Suprapubic skin (tissue), 4 donors: ENCODE measurements at regions not wholly inside any gene's neighbourhood (a gene's known extent, or its start where the extent isn't known, plus 50 kb on each side); places are given as distances from the start of the nearest gene placed in this dataset.

ENCODE experiments used
- DNase-seq, 2 donors: peaks; one replicate each; pipeline ENCODE4 v3.0.0-alpha.2; 2019; ENCODE audit warnings: low spot score in 2 of 2
- H3K27ac ChIP-seq: fragments of 200-600 bp; sonication (generic); one replicate; pipeline ENCODE4 v1.5.1; 2019
- H3K27me3 ChIP-seq: fragments of 200-600 bp; sonication (generic); one replicate; pipeline ENCODE4 v1.5.1; 2019
- H3K36me3 ChIP-seq: fragments of 200-600 bp; sonication (generic); one replicate; pipeline ENCODE4 v1.5.1; 2019
- H3K4me1 ChIP-seq: fragments of 200-600 bp; sonication (generic); one replicate; pipeline ENCODE4 v1.5.1; 2019
- H3K4me3 ChIP-seq: fragments of 200-600 bp; sonication (generic); one replicate; pipeline ENCODE4 v1.5.1; 2019; ENCODE audit warnings: mild to moderate bottlenecking
- H3K9me3 ChIP-seq: fragments of 200-600 bp; sonication (generic); one replicate; pipeline ENCODE4 v1.5.1; 2019
- EP300 ChIP-seq: sonication (generic); formaldehyde crosslinking; IDR thresholded peaks from one replicate; pipeline ENCODE4 v1.6.1; 2017; ENCODE audit warnings: antibody characterized with exemption
- POLR2A ChIP-seq, 2 donors: fragments of 450-650 bp; IDR thresholded peaks; one replicate each; pipeline ENCODE4 v1.6.1; 2017; ENCODE audit warnings: antibody characterized with exemption in 2 of 2, mild to moderate bottlenecking in 2 of 2, moderate library complexity in 2 of 2
- POLR2AphosphoS5 ChIP-seq, 3 donors: sonication (generic); formaldehyde crosslinking; IDR thresholded peaks; one replicate each; pipeline ENCODE4 v1.6.1; 2017; ENCODE audit warnings: antibody characterized with exemption in 3 of 3
- WGBS: methylation state at CpG from one replicate; pipeline ENCODE4 v1.1.5; 2018; 5-methylcytosine and 5-hydroxymethylcytosine counted together
- TF ChIP-seq, protein P1 (sequence below), 2 donors: fragments of 200-600 bp in 1 of 2; fragments of 450-650 bp in 1 of 2; sonication (generic) in 1 of 2; IDR thresholded peaks; one replicate each; pipeline ENCODE4 v1.5.1; 2016 to 2019; ENCODE audit warnings: antibody characterized with exemption in 2 of 2, mild to moderate bottlenecking in 1 of 2, moderate library complexity in 1 of 2

DNA sequence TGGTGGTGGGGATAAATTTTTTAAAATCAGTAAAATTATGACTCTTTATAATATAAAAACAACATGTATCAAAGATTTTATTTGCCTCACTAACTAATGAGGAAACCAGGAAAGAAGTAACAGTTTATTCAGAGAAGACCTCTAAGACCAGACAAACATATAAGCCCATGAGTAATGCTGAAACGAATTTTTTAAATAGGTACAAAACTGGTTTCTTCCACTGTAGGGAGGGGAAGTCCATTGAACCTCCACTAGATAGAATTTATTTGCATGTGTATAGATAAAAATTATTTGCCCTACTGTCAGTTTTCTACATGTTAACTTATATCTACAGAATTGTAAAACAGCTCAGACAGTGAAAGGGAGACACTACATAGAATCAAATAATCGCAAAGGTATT, 86.8 kb downstream of the ZC3H11B start:
- Histone ChIP-seq H3K9me3 (no peaks in the 10 kb centered on the region), H3K36me3 (no peaks in the 10 kb centered on the region), H3K4me3 (no peak overlapping the region), H3K27me3 (no peaks in the 10 kb centered on the region), H3K4me1 (no peaks in the 10 kb centered on the region), H3K27ac (no peak overlapping the region)
- DNase-seq: no peak
- TF ChIP-seq POLR2AphosphoS5 (IDR thresholded peaks at IDR 0.05): no peak
- TF ChIP-seq, protein P1, sequence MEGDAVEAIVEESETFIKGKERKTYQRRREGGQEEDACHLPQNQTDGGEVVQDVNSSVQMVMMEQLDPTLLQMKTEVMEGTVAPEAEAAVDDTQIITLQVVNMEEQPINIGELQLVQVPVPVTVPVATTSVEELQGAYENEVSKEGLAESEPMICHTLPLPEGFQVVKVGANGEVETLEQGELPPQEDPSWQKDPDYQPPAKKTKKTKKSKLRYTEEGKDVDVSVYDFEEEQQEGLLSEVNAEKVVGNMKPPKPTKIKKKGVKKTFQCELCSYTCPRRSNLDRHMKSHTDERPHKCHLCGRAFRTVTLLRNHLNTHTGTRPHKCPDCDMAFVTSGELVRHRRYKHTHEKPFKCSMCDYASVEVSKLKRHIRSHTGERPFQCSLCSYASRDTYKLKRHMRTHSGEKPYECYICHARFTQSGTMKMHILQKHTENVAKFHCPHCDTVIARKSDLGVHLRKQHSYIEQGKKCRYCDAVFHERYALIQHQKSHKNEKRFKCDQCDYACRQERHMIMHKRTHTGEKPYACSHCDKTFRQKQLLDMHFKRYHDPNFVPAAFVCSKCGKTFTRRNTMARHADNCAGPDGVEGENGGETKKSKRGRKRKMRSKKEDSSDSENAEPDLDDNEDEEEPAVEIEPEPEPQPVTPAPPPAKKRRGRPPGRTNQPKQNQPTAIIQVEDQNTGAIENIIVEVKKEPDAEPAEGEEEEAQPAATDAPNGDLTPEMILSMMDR (IDR thresholded peaks at IDR 0.05): no peak
- TF ChIP-seq POLR2A (IDR thresholded peaks at IDR 0.05): no peak
- TF ChIP-seq EP300: no peak
- WGBS: 85% methylated on average over 2 of the region's 2 CpGs

DNA sequence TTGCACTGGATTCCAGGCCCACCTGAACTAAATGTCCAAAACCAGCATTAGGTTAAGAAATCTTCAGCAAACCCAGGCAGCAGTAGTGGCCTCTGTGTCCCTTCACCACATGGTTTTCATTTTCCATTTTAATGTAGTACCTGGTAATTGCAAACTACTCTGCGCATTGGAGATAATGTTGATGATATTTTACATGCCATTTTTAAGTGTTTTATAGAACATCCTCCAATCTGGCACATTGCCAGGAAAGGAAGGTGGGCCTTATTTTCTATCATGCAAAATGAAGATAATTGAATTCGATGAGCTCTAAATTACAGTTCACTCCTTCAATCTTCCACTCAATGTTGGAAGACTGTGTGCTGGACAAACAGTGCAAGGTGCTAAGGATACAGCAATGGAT, 89.5 kb downstream of the ZC3H11B start:
- H3K27ac ChIP-seq: no peak overlapping the region
- no peaks in the 10 kb centered on the region for H3K9me3 ChIP-seq
- TF ChIP-seq EP300 (no peak), POLR2AphosphoS5 (IDR thresholded peaks at IDR 0.05) (no peak), POLR2A (IDR thresholded peaks at IDR 0.05) (no peak)
- TF ChIP-seq, protein P1 (IDR thresholded peaks at IDR 0.05): no peak
- H3K36me3 ChIP-seq: no peaks in the 10 kb centered on the region
- no peaks in the 10 kb centered on the region for H3K4me1 ChIP-seq
- DNase-seq: no peak
- no peaks in the 10 kb centered on the region for H3K27me3 ChIP-seq
- 85% methylated on average over 2 of the region's 2 CpGs for WGBS
- H3K4me3 ChIP-seq: no peak overlapping the region

DNA sequence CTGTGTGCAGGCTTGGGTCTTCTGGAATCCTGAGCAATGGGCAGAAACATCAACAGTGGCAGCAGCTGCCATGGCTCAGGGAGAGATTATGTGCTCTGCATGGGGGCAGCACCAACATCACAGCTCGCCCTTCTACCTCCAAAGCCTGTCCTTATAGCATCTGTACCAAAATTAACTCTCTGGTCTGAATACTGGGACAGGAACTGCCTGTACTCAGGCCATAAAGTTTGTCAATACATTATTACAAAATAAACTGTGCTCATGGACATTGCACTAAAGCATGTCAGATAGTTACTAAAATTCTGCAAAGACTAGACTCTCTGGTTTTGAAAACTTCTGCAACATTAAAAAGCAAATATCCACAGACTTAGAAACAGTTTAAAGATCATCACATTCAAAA, 91.6 kb downstream of the ZC3H11B start:
- TF ChIP-seq POLR2A (IDR thresholded peaks at IDR 0.05): no peak
- TF ChIP-seq, protein P1 (IDR thresholded peaks at IDR 0.05): no peak
- no peak for TF ChIP-seq EP300
- no peak for TF ChIP-seq POLR2AphosphoS5 (IDR thresholded peaks at IDR 0.05)
- no peaks in the 10 kb centered on the region for H3K4me1 ChIP-seq
- WGBS: 67% methylated on average over 1 of the region's 1 CpG
- H3K9me3 ChIP-seq: no peaks in the 10 kb centered on the region
- H3K36me3 ChIP-seq: no peaks in the 10 kb centered on the region
- no peak overlapping the region for H3K4me3 ChIP-seq
- no peaks in the 10 kb centered on the region for H3K27me3 ChIP-seq
- no peak overlapping the region for H3K27ac ChIP-seq
- DNase-seq: no peak

DNA sequence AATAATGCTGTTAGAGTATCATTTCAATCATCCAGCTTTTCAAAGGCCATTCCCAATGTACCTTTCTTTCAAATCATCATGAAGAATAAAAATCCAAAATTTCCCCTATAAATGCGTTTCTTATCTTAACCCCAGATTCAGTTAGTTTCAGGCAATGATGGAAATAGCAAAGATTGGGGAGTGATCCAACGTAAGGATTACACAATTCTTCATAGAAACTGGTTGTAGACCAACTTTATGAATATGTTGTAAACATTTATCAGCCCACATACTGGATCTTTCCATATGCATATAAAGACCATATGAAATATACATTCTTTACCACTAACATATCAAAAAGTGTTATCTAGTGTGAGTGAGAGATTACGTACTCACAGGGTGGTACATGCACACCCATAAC, 92.7 kb downstream of the ZC3H11B start:
- DNase-seq: no peak
- Histone ChIP-seq H3K4me1 (no peaks in the 10 kb centered on the region), H3K36me3 (no peaks in the 10 kb centered on the region), H3K27me3 (no peaks in the 10 kb centered on the region), H3K9me3 (no peaks in the 10 kb centered on the region), H3K27ac (no peak overlapping the region), H3K4me3 (no peak overlapping the region)
- WGBS: 93% methylated on average over 3 of the region's 3 CpGs
- TF ChIP-seq EP300 (no peak), POLR2A (IDR thresholded peaks at IDR 0.05) (no peak), POLR2AphosphoS5 (IDR thresholded peaks at IDR 0.05) (no peak)
- TF ChIP-seq, protein P1 (IDR thresholded peaks at IDR 0.05): no peak

DNA sequence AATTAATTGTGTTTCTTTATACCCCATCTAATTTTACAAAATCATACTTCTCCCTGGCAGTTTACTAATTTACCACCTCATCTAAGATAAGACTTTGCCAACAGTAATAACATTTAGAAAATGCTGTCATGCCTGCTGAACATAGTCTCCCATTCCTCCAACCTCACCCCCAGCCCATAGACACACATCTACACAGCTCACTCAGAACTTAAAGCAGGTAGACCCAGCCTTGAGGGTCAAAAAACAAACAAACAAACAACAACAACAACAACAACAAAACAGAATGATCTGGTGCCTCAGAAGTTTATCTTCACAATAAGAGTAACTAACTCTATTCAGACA, 94.0 kb downstream of the ZC3H11B start:
- no peaks in the 10 kb centered on the region for H3K4me1 ChIP-seq
- no peaks in the 10 kb centered on the region for H3K36me3 ChIP-seq
- H3K9me3 ChIP-seq: no peaks in the 10 kb centered on the region
- no peak overlapping the region for H3K4me3 ChIP-seq
- TF ChIP-seq, protein P1 (IDR thresholded peaks at IDR 0.05): no peak
- no peak for TF ChIP-seq POLR2AphosphoS5 (IDR thresholded peaks at IDR 0.05)
- no peak for TF ChIP-seq EP300
- TF ChIP-seq POLR2A (IDR thresholded peaks at IDR 0.05): no peak
- DNase-seq: no peak
- H3K27ac ChIP-seq: no peak overlapping the region
- H3K27me3 ChIP-seq: no peaks in the 10 kb centered on the region
